OCI-LY3 (cell line): ENCODE measurements at regions not wholly inside any gene's neighbourhood (a gene's known extent, or its start where the extent isn't known, plus 50 kb on each side); places are given as distances from the start of the nearest gene placed in this dataset.

Experiments used
- H2AFZ ChIP-seq: fragments of 200-600, 300-600 bp; shearing (Covaris generic); 2 replicates; pipeline ENCODE4 v1.6.0; 2014; ENCODE audit warnings: antibody characterized with exemption, low read depth, low read length
- H3K27ac ChIP-seq: fragments of 200-600, 300-600 bp; sonication (generic); 2 replicates; pipeline ENCODE4 v1.5.1; 2014; ENCODE audit warnings: mild to moderate bottlenecking, low read length, moderate library complexity, mixed read lengths
- H3K27me3 ChIP-seq: fragments of 200-600, 300-600 bp; sonication (generic); 2 replicates; pipeline ENCODE4 v1.6.1; 2014; ENCODE audit warnings: low read depth, low read length, mixed read lengths
- H3K36me3 ChIP-seq: fragments of 200-600, 300-600 bp; sonication (generic); replicated peaks from 2 replicates; pipeline ENCODE3; 2014; ENCODE audit warnings: low read depth, low read length, mixed read lengths
- H3K4me1 ChIP-seq: fragments of 300-600, 200-600 bp; sonication (generic); 2 replicates; pipeline ENCODE4 v1.6.1; 2014; ENCODE audit warnings: low read length, mixed read lengths
- H3K4me2 ChIP-seq: fragments of 200-600, 300-600 bp; sonication (generic); 2 replicates; pipeline ENCODE4 v1.6.1; 2014; ENCODE audit warnings: low read length, mixed read lengths
- H3K4me3 ChIP-seq: fragments of 300-600, 200-600 bp; sonication (generic); 2 replicates; pipeline ENCODE4 v1.5.1; 2014; ENCODE audit warnings: antibody characterized with exemption, mild to moderate bottlenecking, low read length, moderate library complexity
- H3K79me2 ChIP-seq: fragments of 300-600, 200-600 bp; shearing (Covaris generic); 2 replicates; pipeline ENCODE4 v1.6.1; 2014; ENCODE audit warnings: mild to moderate bottlenecking, low read length, mixed read lengths
- H3K9ac ChIP-seq: fragments of 300-600, 200-600 bp; shearing (Covaris generic); 2 replicates; pipeline ENCODE4 v1.6.0; 2014; ENCODE audit warnings: mild to moderate bottlenecking, low read length, moderate library complexity
- H3K9me3 ChIP-seq: fragments of 200-600, 300-600 bp; shearing (Covaris generic); 2 replicates; pipeline ENCODE4 v1.6.1; 2014; ENCODE audit warnings: low read length, mixed read lengths; ENCODE audit not compliant: insufficient read depth
- H4K20me1 ChIP-seq: fragments of 200-600, 300-600 bp; sonication (generic); 2 replicates; pipeline ENCODE4 v1.6.1; 2016; ENCODE audit warnings: low read length, mixed read lengths; ENCODE audit not compliant: insufficient read depth
- EZH2phosphoT487 ChIP-seq: fragments of 200-600 bp; shearing (Covaris generic); IDR thresholded peaks from 2 replicates; pipeline ENCODE4 v1.6.1; 2018; ENCODE audit warnings: antibody characterized with exemption, mixed run types, low read depth
- TF ChIP-seq, protein P1 (sequence below): fragments of 200-600, 300-600 bp; sonication (generic); IDR thresholded peaks from 2 replicates; pipeline ENCODE4 v1.5.1; 2014; ENCODE audit warnings: antibody characterized with exemption, low read length, low read depth

DNA sequence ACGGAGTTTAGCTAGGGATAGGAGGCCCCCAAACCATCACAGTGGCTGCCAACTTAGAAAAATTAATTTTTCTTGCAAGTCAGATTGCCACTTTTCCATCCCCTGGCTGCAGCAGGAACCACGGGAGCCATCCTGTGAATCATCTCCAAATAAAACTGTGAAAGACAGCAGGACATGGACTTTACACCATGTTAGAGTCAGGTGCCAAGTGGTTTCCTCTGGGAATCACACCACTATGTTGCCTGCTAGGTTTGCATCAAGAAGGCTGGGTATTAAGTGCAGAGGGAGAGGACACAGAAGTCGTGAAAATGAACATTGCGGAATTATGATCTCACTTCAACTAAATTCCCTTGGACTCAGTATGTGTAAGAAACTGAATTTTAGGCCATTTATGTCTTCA is 471.3 kb upstream of the GOT2 start:
- Histone ChIP-seq H3K27me3 (no peaks in the 10 kb centered on the region), H3K4me1 (no peaks in the 10 kb centered on the region), H3K27ac (no peak overlapping the region), H3K79me2 (no peaks in the 10 kb centered on the region), H3K9ac (no peak overlapping the region), H4K20me1 (no peaks in the 10 kb centered on the region), H3K36me3 (no peaks in the 10 kb centered on the region), H3K4me2 (no peak overlapping the region), H3K9me3 (no peaks in the 10 kb centered on the region), H3K4me3 (no peak overlapping the region), H2AFZ (no peak overlapping the region)
- TF ChIP-seq EZH2phosphoT487, result no peak
- TF ChIP-seq, protein P1, sequence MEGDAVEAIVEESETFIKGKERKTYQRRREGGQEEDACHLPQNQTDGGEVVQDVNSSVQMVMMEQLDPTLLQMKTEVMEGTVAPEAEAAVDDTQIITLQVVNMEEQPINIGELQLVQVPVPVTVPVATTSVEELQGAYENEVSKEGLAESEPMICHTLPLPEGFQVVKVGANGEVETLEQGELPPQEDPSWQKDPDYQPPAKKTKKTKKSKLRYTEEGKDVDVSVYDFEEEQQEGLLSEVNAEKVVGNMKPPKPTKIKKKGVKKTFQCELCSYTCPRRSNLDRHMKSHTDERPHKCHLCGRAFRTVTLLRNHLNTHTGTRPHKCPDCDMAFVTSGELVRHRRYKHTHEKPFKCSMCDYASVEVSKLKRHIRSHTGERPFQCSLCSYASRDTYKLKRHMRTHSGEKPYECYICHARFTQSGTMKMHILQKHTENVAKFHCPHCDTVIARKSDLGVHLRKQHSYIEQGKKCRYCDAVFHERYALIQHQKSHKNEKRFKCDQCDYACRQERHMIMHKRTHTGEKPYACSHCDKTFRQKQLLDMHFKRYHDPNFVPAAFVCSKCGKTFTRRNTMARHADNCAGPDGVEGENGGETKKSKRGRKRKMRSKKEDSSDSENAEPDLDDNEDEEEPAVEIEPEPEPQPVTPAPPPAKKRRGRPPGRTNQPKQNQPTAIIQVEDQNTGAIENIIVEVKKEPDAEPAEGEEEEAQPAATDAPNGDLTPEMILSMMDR, result no peak

DNA sequence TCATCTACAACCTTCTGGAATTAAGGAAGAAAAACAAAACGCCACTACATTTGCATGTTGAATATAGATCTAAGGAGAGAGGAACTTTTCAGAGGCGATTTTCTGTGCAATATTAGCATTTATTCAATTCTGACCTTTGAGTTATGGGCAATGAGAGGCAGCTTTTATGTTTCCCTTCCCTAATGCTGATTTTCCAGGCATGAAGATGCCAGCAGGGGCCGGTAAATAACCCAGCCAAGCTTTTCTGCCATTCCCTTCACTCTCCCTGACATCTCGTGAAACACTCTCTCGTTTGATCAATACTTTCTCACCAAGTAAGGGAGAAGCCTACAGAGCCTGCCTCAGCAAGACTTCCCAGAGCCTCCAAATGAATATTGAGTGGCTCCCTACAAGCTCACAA is 470.5 kb upstream of the GOT2 start:
- Histone ChIP-seq H3K9me3 (no peaks in the 10 kb centered on the region), H3K9ac (no peak overlapping the region), H3K4me2 (no peak overlapping the region), H3K79me2 (no peaks in the 10 kb centered on the region), H3K4me1 (no peaks in the 10 kb centered on the region), H4K20me1 (no peaks in the 10 kb centered on the region), H3K4me3 (no peak overlapping the region), H3K36me3 (no peaks in the 10 kb centered on the region), H3K27me3 (no peaks in the 10 kb centered on the region), H3K27ac (no peak overlapping the region), H2AFZ (no peak overlapping the region)
- TF ChIP-seq, protein P1, result no peak
- TF ChIP-seq EZH2phosphoT487, result no peak

DNA sequence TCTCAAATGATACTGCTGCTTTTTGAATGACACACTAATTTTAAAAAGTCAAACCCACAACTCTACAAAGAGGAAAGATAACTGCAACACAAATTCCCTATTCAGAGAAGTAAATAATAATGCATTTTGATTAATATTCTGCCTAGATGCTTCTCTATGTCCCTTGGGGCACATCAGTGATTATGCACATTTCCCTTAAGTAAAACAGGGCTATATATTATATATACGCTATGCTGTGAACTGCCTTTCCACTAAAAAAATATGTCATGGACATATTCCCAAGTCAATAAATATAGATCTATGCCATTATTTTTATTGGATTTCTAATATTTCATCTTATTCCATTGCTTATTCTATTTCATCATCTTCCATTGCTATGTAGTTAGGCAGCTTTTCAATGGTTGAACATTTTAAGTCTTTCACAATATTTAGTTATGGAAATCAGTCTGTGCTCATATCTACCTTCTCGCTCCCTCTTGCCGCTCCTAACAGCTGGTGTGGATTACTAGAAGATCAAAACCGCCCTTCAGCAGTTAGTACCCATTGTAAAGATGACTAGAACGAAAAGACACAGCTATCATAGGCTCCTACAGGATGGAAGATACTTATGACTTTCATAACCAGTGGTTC is 468.2 kb upstream of the GOT2 start:
- Histone ChIP-seq H3K27me3 (no peaks in the 10 kb centered on the region), H2AFZ (no peak overlapping the region), H3K4me2 (no peak overlapping the region), H3K4me1 (no peaks in the 10 kb centered on the region), H3K36me3 (no peaks in the 10 kb centered on the region), H4K20me1 (no peaks in the 10 kb centered on the region), H3K27ac (no peak overlapping the region), H3K9me3 (no peaks in the 10 kb centered on the region), H3K9ac (no peak overlapping the region), H3K79me2 (no peaks in the 10 kb centered on the region), H3K4me3 (no peak overlapping the region)
- no peak for TF ChIP-seq EZH2phosphoT487
- TF ChIP-seq, protein P1, result no peak

DNA sequence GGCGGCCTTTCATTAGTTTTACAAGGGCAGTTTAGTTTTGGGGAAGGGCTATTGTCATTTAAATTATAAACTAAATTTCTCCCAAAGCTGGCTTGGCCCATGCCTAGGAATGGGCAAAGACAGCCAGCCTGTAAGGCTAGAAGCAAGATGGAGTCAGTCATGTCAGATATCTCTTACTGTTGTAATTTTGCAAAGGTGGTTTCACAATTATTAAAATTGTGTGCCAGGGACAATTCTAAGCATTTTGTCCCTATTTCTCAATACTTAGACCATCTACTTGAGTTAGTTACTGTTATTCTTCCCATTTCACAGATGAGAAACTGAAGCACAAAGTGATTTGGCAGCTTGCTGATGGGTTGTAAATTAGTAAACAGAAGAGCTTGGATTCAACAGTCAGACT is 467.7 kb upstream of the GOT2 start:
- no peak overlapping the region for H3K4me2 ChIP-seq
- H3K27me3 ChIP-seq, result no peaks in the 10 kb centered on the region
- no peak overlapping the region for H2AFZ ChIP-seq
- no peak overlapping the region for H3K9ac ChIP-seq
- H3K4me3 ChIP-seq, result no peak overlapping the region
- no peaks in the 10 kb centered on the region for H3K4me1 ChIP-seq
- no peaks in the 10 kb centered on the region for H3K36me3 ChIP-seq
- no peak overlapping the region for H3K27ac ChIP-seq
- no peaks in the 10 kb centered on the region for H4K20me1 ChIP-seq
- TF ChIP-seq, protein P1, result no peak
- TF ChIP-seq EZH2phosphoT487, result no peak
- no peaks in the 10 kb centered on the region for H3K79me2 ChIP-seq
- no peaks in the 10 kb centered on the region for H3K9me3 ChIP-seq
